SK-N-SH (cell line): ENCODE measurements at regions not wholly inside any gene's neighbourhood (a gene's known extent, or its start where the extent isn't known, plus 50 kb on each side); places are given as distances from the start of the nearest gene placed in this dataset.

Experiments used
- CTCF ChIA-PET: fragments of 300-600, 350-600 bp; formaldehyde crosslinking; extraction: SDS; loops from one replicate; lab custom pipeline; 2021; lab: Yijun Ruan, JAX
- POLR2A ChIA-PET: fragments of 350-600 bp; sonication (Branson Sonifier 250); formaldehyde crosslinking; extraction: SDS; loops from one replicate; lab custom pipeline; 2020; ENCODE audit warnings: antibody characterized with exemption, inconsistent platforms; lab: Yijun Ruan, JAX
- DNase-seq: peaks from one replicate; pipeline ENCODE4 v3.0.0; 2012
- H2AFZ ChIP-seq: fragments of 200-600 bp; sonication (generic); 2 replicates; pipeline ENCODE4 v1.8.1; 2016; ENCODE audit warnings: antibody characterized with exemption, mild to moderate bottlenecking, low read depth
- H3F3A ChIP-seq: fragments of 200-600 bp; sonication (generic); replicated peaks from 2 replicates; pipeline ENCODE3; 2016; ENCODE audit warnings: antibody characterized with exemption, mild to moderate bottlenecking; ENCODE audit not compliant: insufficient read depth
- H3K27ac ChIP-seq, 2 experiments: fragments of 200-500 bp in 1 of 2; fragments of 200-600 bp in 1 of 2; sonication (Bioruptor generic) in 1 of 2; sonication (generic), shearing (Covaris generic) in 1 of 2; 2 replicates each; pipeline versions ENCODE4 v1.5.1 to v1.6.1; 2014 to 2016; ENCODE audit warnings: low read depth in 2 of 2, inconsistent platforms in 1 of 2, low read length in 1 of 2, mild to moderate bottlenecking in 1 of 2, mixed read lengths in 1 of 2
- H3K27me3 ChIP-seq: fragments of 200-600 bp; sonication (generic), shearing (Covaris generic); 2 replicates; pipeline ENCODE4 v1.6.1; 2016; ENCODE audit warnings: mixed run types; ENCODE audit not compliant: insufficient read depth
- H3K36me3 ChIP-seq, 2 experiments: fragments of 200-500 bp in 1 of 2; fragments of 200-600 bp in 1 of 2; sonication (Bioruptor generic) in 1 of 2; sonication (generic) in 1 of 2; replicated peaks in 1 of 2; 2 replicates each; pipeline versions ENCODE3 to v1.5.1; 2014 to 2016; ENCODE audit warnings: low read length in 1 of 2, mild to moderate bottlenecking in 1 of 2; ENCODE audit not compliant: insufficient read depth in 2 of 2, control insufficient read depth in 1 of 2
- H3K4me1 ChIP-seq, 2 experiments: fragments of 200-500 bp in 1 of 2; fragments of 200-600 bp in 1 of 2; sonication (Bioruptor generic) in 1 of 2; sonication (generic), shearing (Covaris generic) in 1 of 2; 2 replicates each; pipeline versions ENCODE4 v1.5.1 to v1.6.1; 2014 to 2016; ENCODE audit warnings: low read depth in 1 of 2, low read length in 1 of 2, mixed run types in 1 of 2; ENCODE audit not compliant: insufficient read depth in 2 of 2, control insufficient read depth in 1 of 2
- H3K4me2 ChIP-seq: fragments of 200-600 bp; sonication (generic), shearing (Covaris generic); 2 replicates; pipeline ENCODE4 v1.6.1; 2017; ENCODE audit warnings: mixed run types
- H3K4me3 ChIP-seq, 2 experiments: fragments of 200-500 bp in 1 of 2; fragments of 200-600 bp in 1 of 2; sonication (Bioruptor generic) in 1 of 2; sonication (generic), shearing (Covaris generic) in 1 of 2; 2 replicates each; pipeline versions ENCODE4 v1.5.1 to v1.8.1; 2014 to 2016; ENCODE audit warnings: low read depth in 2 of 2, inconsistent platforms in 1 of 2, low read length in 1 of 2, mild to moderate bottlenecking in 1 of 2, mixed read lengths in 1 of 2, moderate library complexity in 1 of 2
- H3K79me2 ChIP-seq: fragments of 200-600 bp; sonication (generic); 2 replicates; pipeline ENCODE4 v1.8.1; 2017; ENCODE audit warnings: mild to moderate bottlenecking; ENCODE audit not compliant: insufficient read depth
- H3K9ac ChIP-seq: fragments of 200-600 bp; sonication (generic); 2 replicates; pipeline ENCODE4 v1.6.1; 2017; ENCODE audit warnings: mixed run types
- H3K9me2 ChIP-seq: fragments of 200-600 bp; sonication (generic); 2 replicates; pipeline ENCODE4 v1.6.1; 2017; ENCODE audit warnings: mixed run types
- H3K9me3 ChIP-seq: fragments of 200-600 bp; sonication (generic); 2 replicates; pipeline ENCODE4 v1.6.1; 2017; ENCODE audit warnings: mixed run types, mild to moderate bottlenecking, moderate library complexity
- H4K20me1 ChIP-seq: fragments of 200-600 bp; sonication (generic); 2 replicates; pipeline ENCODE4 v1.6.1; 2017; ENCODE audit warnings: mild to moderate bottlenecking, mixed run types; ENCODE audit not compliant: insufficient read depth
- CHD2 ChIP-seq: fragments of 150-350 bp; IDR thresholded peaks from 2 replicates; pipeline ENCODE4 v1.6.1; 2018; ENCODE audit warnings: low read length; ENCODE audit not compliant: partially characterized antibody
- EZH2phosphoT487 ChIP-seq: fragments of 200-600 bp; sonication (generic); IDR thresholded peaks from 2 replicates; pipeline ENCODE4 v1.6.1; 2017; ENCODE audit warnings: low read depth, mixed run types, mild to moderate bottlenecking, antibody characterized with exemption, moderate library complexity, borderline replicate concordance
- FOSL2 ChIP-seq: IDR thresholded peaks from 2 replicates; pipeline ENCODE4 v1.4.0; 2012; ENCODE audit warnings: low read depth, mild to moderate bottlenecking, moderate library complexity, borderline replicate concordance
- FOXJ3 ChIP-seq: sonication (generic); formaldehyde crosslinking; IDR thresholded peaks from 2 replicates; pipeline ENCODE4 v1.5.1; 2020; ENCODE audit warnings: mild to moderate bottlenecking, missing genetic modification reagents
- FOXM1 ChIP-seq: IDR thresholded peaks from 2 replicates; pipeline ENCODE4 v1.4.0; 2012; ENCODE audit warnings: low read depth, mild to moderate bottlenecking
- GABPA ChIP-seq: IDR thresholded peaks from 2 replicates; pipeline ENCODE4 v1.4.0; 2012; ENCODE audit warnings: low read depth, mild to moderate bottlenecking
- GATA2 ChIP-seq: sonication (generic); formaldehyde crosslinking; IDR thresholded peaks from 2 replicates; pipeline ENCODE4 v1.5.0; 2020; ENCODE audit warnings: mild to moderate bottlenecking, missing genetic modification reagents
- JUND ChIP-seq: IDR thresholded peaks from 2 replicates; pipeline ENCODE4 v1.4.0; 2012
- MAX ChIP-seq: IDR thresholded peaks from 2 replicates; pipeline ENCODE4 v1.4.0; 2012; ENCODE audit warnings: low read depth
- MEF2A ChIP-seq: IDR thresholded peaks from 2 replicates; pipeline ENCODE4 v1.4.0; 2012; ENCODE audit warnings: low read depth, borderline replicate concordance
- NFIC ChIP-seq: IDR thresholded peaks from 2 replicates; pipeline ENCODE4 v1.4.0; 2012; ENCODE audit warnings: borderline replicate concordance
- PBX3 ChIP-seq: IDR thresholded peaks from 2 replicates; pipeline ENCODE4; 2012
- RAD21 ChIP-seq: IDR thresholded peaks from 2 replicates; pipeline ENCODE4 v1.6.1; 2012; ENCODE audit warnings: mild to moderate bottlenecking, low read length
- RFX5 ChIP-seq: IDR thresholded peaks from 2 replicates; pipeline ENCODE4 v1.6.1; 2012; ENCODE audit warnings: mild to moderate bottlenecking, improper control_type of control experiment, low read length
- RXRA ChIP-seq: IDR thresholded peaks from 2 replicates; pipeline ENCODE4 v1.4.0; 2012; ENCODE audit warnings: low read depth, mild to moderate bottlenecking, borderline replicate concordance
- SMC3 ChIP-seq: IDR thresholded peaks from 2 replicates; pipeline ENCODE4 v1.6.1; 2012; ENCODE audit warnings: low read depth, low read length, improper control_type of control experiment
- TAF1 ChIP-seq: IDR thresholded peaks from 2 replicates; pipeline ENCODE4 v1.6.1; 2012; ENCODE audit warnings: low read depth, mild to moderate bottlenecking, low read length, moderate library complexity, borderline replicate concordance
- ZBTB33 ChIP-seq: IDR thresholded peaks from 2 replicates; pipeline ENCODE4 v1.4.0; 2012; ENCODE audit warnings: low read depth, borderline replicate concordance
- WGBS: methylation state at CpG from one replicate; pipeline ENCODE4 v1.1.6; 2017; ENCODE audit warnings: low lambda C conversion rate; 5-methylcytosine and 5-hydroxymethylcytosine counted together
- TF ChIP-seq, protein P1 (sequence below): IDR thresholded peaks from 2 replicates; pipeline ENCODE4 v1.4.0; 2012; ENCODE audit warnings: low read depth, borderline replicate concordance

GRCh38 chr10:111446966-111447365 lies 370.1 kb downstream of the ADRA2A start:
- H3K27ac ChIP-seq: no peak overlapping the region
- H3K9me2 ChIP-seq: no peaks in the 10 kb centered on the region
- H3K27me3 ChIP-seq: no peaks in the 10 kb centered on the region
- no peak overlapping the region for H3K4me2 ChIP-seq
- no peak for DNase-seq
- H3K4me3 ChIP-seq: no peak overlapping the region
- H3K79me2 ChIP-seq: no peaks in the 10 kb centered on the region
- no peaks in the 10 kb centered on the region for H3F3A ChIP-seq
- ChIA-PET POLR2A (no interaction called here), CTCF (interaction anchor here (0.6 to 1.2 kb wide), 2 partner anchors 152 to 432 kb away, joined by 3 read pairs; no protein-coding TSS in a partner anchor)
- no peaks in the 10 kb centered on the region for H3K9me3 ChIP-seq
- no peak overlapping the region for H3K9ac ChIP-seq
- no peaks in the 10 kb centered on the region for H3K36me3 ChIP-seq
- no peaks in the 10 kb centered on the region for H4K20me1 ChIP-seq
- TF ChIP-seq MEF2A (no peak), MAX (no peak), GATA2 (CRISPR knock-in tag) (no peak), CHD2 (no peak), JUND (no peak), SMC3 (no peak), RFX5 (no peak), RAD21 (no peak), ZBTB33 (no peak), FOXJ3 (CRISPR knock-in tag) (no peak), FOXM1 (no peak), TAF1 (no peak), GABPA (no peak)
- TF ChIP-seq, protein P1, sequence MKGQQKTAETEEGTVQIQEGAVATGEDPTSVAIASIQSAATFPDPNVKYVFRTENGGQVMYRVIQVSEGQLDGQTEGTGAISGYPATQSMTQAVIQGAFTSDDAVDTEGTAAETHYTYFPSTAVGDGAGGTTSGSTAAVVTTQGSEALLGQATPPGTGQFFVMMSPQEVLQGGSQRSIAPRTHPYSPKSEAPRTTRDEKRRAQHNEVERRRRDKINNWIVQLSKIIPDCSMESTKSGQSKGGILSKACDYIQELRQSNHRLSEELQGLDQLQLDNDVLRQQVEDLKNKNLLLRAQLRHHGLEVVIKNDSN: no peak
- peaks cover 0 to 4% of the 10 kb centered on the region in 2 experiments; a peak in 2 of 4 replicates for H3K4me1 ChIP-seq
- no peak overlapping the region for H2AFZ ChIP-seq

DNA sequence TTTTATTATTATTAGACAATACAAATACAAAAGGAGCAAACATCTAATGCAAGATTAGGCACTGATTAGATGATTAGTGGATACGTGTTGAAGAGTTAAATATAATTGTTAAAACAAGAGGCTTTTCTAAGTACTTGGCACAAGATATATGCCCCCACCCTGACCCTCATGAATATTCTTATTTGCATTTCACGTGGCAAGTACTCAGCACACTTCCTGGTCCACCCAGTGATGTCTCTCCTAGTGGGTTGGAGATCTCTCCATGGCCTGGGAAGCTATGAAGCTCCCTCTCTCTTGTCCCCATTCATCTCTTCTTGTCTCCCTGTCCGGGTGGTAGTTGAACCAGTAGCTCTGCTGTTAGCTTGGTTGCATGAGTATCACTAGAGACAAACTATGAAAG lies 375.3 kb downstream of the ADRA2A start:
- H3K4me2 ChIP-seq: no peak overlapping the region
- no peaks in the 10 kb centered on the region for H3K79me2 ChIP-seq
- no peak overlapping the region for H3K27ac ChIP-seq
- ChIA-PET POLR2A (no interaction called here), CTCF (no interaction called here)
- no peaks in the 10 kb centered on the region for H3K4me1 ChIP-seq
- no peak overlapping the region for H2AFZ ChIP-seq
- 7% methylated on average over 3 of the region's 3 CpGs for WGBS
- no peak overlapping the region for H3K4me3 ChIP-seq
- no peak for TF ChIP-seq FOSL2
- TF ChIP-seq JUND: no peak
- no peak for TF ChIP-seq RAD21
- no peak for TF ChIP-seq NFIC
- no peak for TF ChIP-seq PBX3
- no peak for TF ChIP-seq RXRA
- TF ChIP-seq EZH2phosphoT487: no peak
- no peaks in the 10 kb centered on the region for H3F3A ChIP-seq
- H3K27me3 ChIP-seq: no peaks in the 10 kb centered on the region
- H4K20me1 ChIP-seq: no peaks in the 10 kb centered on the region
- no peaks in the 10 kb centered on the region for H3K9me2 ChIP-seq
- no peak overlapping the region for H3K9ac ChIP-seq
- no peaks in the 10 kb centered on the region for H3K36me3 ChIP-seq
- DNase-seq: no peak
- no peaks in the 10 kb centered on the region for H3K9me3 ChIP-seq
